ENCODE measurements at regions not wholly inside any gene's neighbourhood (a gene's known extent, or its start where the extent isn't known, plus 50 kb on each side); places are given as distances from the start of the nearest gene placed in this dataset.
"Not testable (repeated sequence)": the region's sequence is repeated elsewhere in the genome, so short reads cannot be mapped to it uniquely, and the experiment has no call there.

- DNase-seq (ENCODE audit: low read depth, low spot score), result no peak
- H3K27ac ChIP-seq, result no peak overlapping the region
Measured at GRCh38 chr6:118720125-118720473, 68.7 kb upstream of the CEP85L start.

- no peak overlapping the region for H3K27ac ChIP-seq
- no peak for DNase-seq (ENCODE audit: low read depth, low spot score)
Measured at GRCh38 chr6:118719351-118720124, 68.1 kb upstream of the CEP85L start.

GRCh38 chr6:118718903-118719302 is 67.5 kb upstream of the CEP85L start:
- no peak for DNase-seq (ENCODE audit: low read depth, low spot score)
- no peak overlapping the region for H3K27ac ChIP-seq

- no peak overlapping the region for H3K27ac ChIP-seq
- DNase-seq (ENCODE audit: low read depth, low spot score), result no peak
Measured at GRCh38 chr6:118718297-118718696, 66.9 kb upstream of the CEP85L start.

- DNase-seq (ENCODE audit: low read depth, low spot score), result no peak
- H3K27ac ChIP-seq, result no peak overlapping the region
Measured at GRCh38 chr6:118717106-118717505, 65.7 kb upstream of the CEP85L start.

GRCh38 chr6:118715907-118716306 is 64.5 kb upstream of the CEP85L start:
- DNase-seq (ENCODE audit: low read depth, low spot score); H3K27ac ChIP-seq: not testable (repeated sequence)

- DNase-seq (ENCODE audit: low read depth, low spot score), result no peak
- no peak overlapping the region for H3K27ac ChIP-seq
Measured at GRCh38 chr6:118715376-118715775, 64.0 kb upstream of the CEP85L start.

GRCh38 chr6:118714756-118715155 is 63.4 kb upstream of the CEP85L start:
- no peak for DNase-seq (ENCODE audit: low read depth, low spot score)
- H3K27ac ChIP-seq, result no peak overlapping the region

- DNase-seq (ENCODE audit: low read depth, low spot score), result no peak
- H3K27ac ChIP-seq, result no peak overlapping the region
Measured at GRCh38 chr6:118712969-118713368, 61.6 kb upstream of the CEP85L start.

- DNase-seq (ENCODE audit: low read depth, low spot score), result no peak
- peak overlapping the region; percentile 90 for H3K27ac ChIP-seq
Measured at GRCh38 chr6:118710616-118711015, 59.2 kb upstream of the CEP85L start.

GRCh38 chr6:118709859-118710350 is 58.5 kb upstream of the CEP85L start:
- H3K27ac ChIP-seq, result peak overlapping the region; percentile 90
- DNase-seq (ENCODE audit: low read depth, low spot score), result peak; percentile 54

- H3K27ac ChIP-seq, result peak overlapping the region; percentile 90
- DNase-seq (ENCODE audit: low read depth, low spot score), result peak; percentile 51
Measured at GRCh38 chr6:118708744-118709143, 57.4 kb upstream of the CEP85L start.

- DNase-seq (ENCODE audit: low read depth, low spot score), result no peak
- peak overlapping the region; percentile 90 for H3K27ac ChIP-seq
Measured at GRCh38 chr6:118708055-118708454, 56.7 kb upstream of the CEP85L start.

- no peak for DNase-seq (ENCODE audit: low read depth, low spot score)
- H3K27ac ChIP-seq, result no peak overlapping the region
Measured at GRCh38 chr6:118706702-118707101, 55.3 kb upstream of the CEP85L start.

- no peak overlapping the region for H3K27ac ChIP-seq
- DNase-seq (ENCODE audit: low read depth, low spot score), result no peak
Measured at GRCh38 chr6:118705544-118706491, 54.4 kb upstream of the CEP85L start.

- DNase-seq (ENCODE audit: low read depth, low spot score), result no peak
- no peak overlapping the region for H3K27ac ChIP-seq
Measured at GRCh38 chr6:118704915-118705314, 53.5 kb upstream of the CEP85L start.

GRCh38 chr6:118701260-118701659 is 49.9 kb upstream of the CEP85L start:
- not testable (repeated sequence) for DNase-seq (ENCODE audit: low read depth, low spot score); H3K27ac ChIP-seq

Measured in epithelial cell of prostate (primary cell).